ENCODE measurements at regions not wholly inside any gene's neighbourhood (a gene's known extent, or its start where the extent isn't known, plus 50 kb on each side); places are given as distances from the start of the nearest gene placed in this dataset.
"Not testable (repeated sequence)": the region's sequence is repeated elsewhere in the genome, so short reads cannot be mapped to it uniquely, and the experiment has no call there.

DNA sequence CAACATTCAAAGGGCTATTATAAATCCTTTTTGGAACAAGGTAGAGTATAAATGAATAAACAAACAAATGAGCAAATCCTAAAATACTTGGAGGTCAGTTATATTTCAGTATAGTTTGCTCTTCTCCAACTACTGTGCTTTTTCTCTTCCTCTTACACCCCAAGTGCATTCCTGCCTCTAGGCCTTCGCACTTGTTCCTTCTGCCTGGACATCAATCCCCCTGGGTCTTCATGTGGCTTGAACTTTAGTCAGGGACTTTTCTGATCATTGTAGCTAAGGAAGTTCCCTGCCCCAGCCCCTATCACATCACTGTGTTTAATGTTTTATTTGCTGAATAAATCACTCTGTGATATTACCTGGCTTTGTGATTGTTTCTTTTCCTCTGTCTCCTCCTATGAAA is 418.2 kb upstream of the HNRNPA3 start:
- Mint-ChIP-seq H3K9me3 (no peaks in the 10 kb centered on the region), H3K36me3 (no peaks in the 10 kb centered on the region), H3K4me3 (no peak overlapping the region), H3K4me1 (no peaks in the 10 kb centered on the region), H3K27ac (no peak overlapping the region)
- no peak for DNase-seq (ENCODE audit: low spot score in 2 of 2)
- ATAC-seq, result no peak

- Mint-ChIP-seq H3K27ac (no peak overlapping the region), H3K9me3 (no peaks in the 10 kb centered on the region), H3K4me1 (no peaks in the 10 kb centered on the region), H3K4me3 (no peak overlapping the region), H3K36me3 (no peaks in the 10 kb centered on the region)
- DNase-seq (ENCODE audit: low spot score in 2 of 2) (no peak), ATAC-seq (no peak)
Observed at GRCh38 chr2:176795823-176796222, 416.8 kb upstream of the HNRNPA3 start.

DNA sequence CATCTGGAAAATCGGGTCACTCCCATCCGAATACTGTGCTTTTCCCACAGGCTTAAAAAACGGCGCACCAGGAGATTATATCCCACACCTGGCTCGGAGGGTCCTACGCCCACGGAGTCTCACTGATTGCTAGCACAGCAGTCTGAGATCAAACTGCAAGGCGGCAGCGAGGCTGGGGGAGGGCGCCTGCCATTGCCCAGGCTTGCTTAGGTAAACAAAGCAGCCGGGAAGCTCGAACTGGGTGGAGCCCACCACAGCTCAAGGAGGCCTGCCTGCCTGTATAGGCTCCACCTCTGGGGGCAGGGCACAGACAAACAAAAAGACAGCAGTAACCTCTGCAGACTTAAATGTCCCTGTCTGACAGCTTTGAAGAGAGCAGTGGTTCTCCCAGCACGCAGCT is 415.9 kb upstream of the HNRNPA3 start:
- not testable (repeated sequence) for DNase-seq (ENCODE audit: low spot score in 2 of 2)

GRCh38 chr2:176804392-176804791 is 408.2 kb upstream of the HNRNPA3 start:
- no peaks in the 10 kb centered on the region for H3K9me3 Mint-ChIP-seq
- no peak for ATAC-seq
- DNase-seq (ENCODE audit: low spot score in 2 of 2), result no peak
- H3K27ac Mint-ChIP-seq, result no peak overlapping the region
- no peaks in the 10 kb centered on the region for H3K36me3 Mint-ChIP-seq
- H3K4me1 Mint-ChIP-seq, result no peaks in the 10 kb centered on the region
- H3K4me3 Mint-ChIP-seq, result no peak overlapping the region

More for the DNA sequence above, 415.9 kb upstream of the HNRNPA3 start:
- H3K9me3 Mint-ChIP-seq, ATAC-seq, H3K27ac Mint-ChIP-seq, H3K4me3 Mint-ChIP-seq, H3K4me1 Mint-ChIP-seq, H3K36me3 Mint-ChIP-seq: not testable (repeated sequence)

DNA sequence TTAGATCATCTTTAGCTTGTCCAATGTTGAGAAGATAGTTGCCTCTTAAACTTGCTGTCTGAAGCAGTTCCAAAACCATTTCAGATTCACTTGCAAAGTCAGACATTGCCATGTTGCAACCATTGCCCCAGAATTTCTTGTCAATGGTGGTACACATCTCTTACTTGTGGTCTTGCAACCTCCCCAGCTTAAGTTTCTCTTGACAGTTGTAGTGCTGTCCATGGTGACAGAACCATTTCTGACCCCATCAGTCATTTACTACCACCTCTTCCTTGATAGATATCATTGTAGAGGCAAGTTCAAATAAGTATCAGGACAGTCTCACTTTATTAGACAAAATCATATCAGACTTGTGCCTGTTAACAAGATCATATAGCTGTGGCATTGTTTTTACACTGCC is 407.2 kb upstream of the HNRNPA3 start:
- DNase-seq (ENCODE audit: low spot score in 2 of 2), result no peak
- no peak for ATAC-seq
- H3K27ac Mint-ChIP-seq, result no peak overlapping the region
- no peaks in the 10 kb centered on the region for H3K9me3 Mint-ChIP-seq
- H3K4me3 Mint-ChIP-seq, result no peak overlapping the region
- H3K4me1 Mint-ChIP-seq, result no peaks in the 10 kb centered on the region
- no peaks in the 10 kb centered on the region for H3K36me3 Mint-ChIP-seq

DNA sequence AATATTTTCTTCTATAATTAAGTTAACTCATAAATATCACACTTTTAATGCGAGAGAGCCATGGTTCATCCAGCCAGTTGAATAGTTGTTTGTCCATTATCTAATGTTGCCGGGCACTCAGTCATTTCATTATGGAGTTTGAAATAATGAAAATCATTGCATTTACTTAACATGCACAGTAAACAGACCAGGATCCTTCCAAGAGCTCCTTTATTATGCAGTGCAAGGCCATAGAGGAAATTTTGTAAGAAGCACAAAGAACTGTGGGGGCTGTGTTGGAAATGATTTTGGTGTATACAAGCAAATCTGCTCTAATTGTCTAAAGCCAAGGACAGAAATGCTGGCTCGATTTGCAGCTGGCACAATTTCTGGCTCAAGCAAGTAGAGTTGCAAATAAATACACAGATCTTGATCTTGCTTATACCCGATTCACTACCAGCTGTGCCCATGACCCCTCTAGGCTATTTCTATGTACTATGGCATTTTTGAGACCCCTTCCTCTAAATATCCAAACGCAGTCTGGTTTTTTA is 400.3 kb upstream of the HNRNPA3 start:
- Mint-ChIP-seq H3K4me3 (no peak overlapping the region), H3K36me3 (no peaks in the 10 kb centered on the region), H3K4me1 (peaks cover 7% of the 10 kb centered on the region), H3K27ac (no peak overlapping the region), H3K9me3 (no peaks in the 10 kb centered on the region)
- ATAC-seq, result no peak
- no peak for DNase-seq (ENCODE audit: low spot score in 2 of 2)

DNA sequence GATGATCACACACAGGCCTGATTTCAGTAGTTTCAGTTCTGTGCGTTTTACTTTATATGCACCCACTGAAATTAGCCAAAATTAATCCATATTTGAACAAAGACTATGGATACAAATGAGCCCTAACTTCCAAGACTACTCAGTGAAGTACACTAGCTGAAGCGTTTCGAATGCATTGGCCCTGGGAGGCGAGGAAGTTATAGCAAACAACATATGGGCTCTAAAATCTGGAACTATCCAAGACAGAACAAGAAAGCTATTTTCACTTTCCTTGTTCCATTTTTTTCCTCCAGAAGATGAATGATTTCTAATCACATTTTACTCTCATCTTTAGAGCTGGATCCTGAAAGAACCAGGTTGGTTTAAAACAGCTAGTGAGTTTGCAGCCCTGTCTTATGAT is 399.4 kb upstream of the HNRNPA3 start:
- H3K9me3 Mint-ChIP-seq, result no peaks in the 10 kb centered on the region
- peaks cover 7% of the 10 kb centered on the region for H3K4me1 Mint-ChIP-seq
- no peak overlapping the region for H3K27ac Mint-ChIP-seq
- ATAC-seq (no peak), DNase-seq (ENCODE audit: low spot score in 2 of 2) (no peak)
- H3K4me3 Mint-ChIP-seq, result no peak overlapping the region
- no peaks in the 10 kb centered on the region for H3K36me3 Mint-ChIP-seq

DNA sequence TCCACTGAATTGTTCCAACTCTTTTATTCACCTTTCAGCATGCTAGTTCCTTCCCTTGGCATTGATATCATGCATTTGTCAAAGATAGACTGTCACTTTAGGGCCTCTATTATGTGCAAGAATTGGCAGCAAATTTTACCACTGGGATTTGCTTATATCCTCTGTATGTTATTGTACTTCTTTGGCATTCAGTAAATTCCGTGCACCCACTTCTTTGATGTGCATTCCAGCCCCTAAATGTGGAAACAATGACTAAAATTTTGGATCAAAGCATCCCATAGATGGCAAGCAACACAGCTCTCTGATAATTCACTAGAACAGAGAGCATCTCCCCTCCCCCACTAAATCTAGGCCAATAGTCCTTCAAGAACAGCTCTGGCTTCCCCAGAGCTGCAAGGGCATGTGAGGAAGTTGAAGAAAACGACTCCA is 399.0 kb upstream of the HNRNPA3 start:
- no peaks in the 10 kb centered on the region for H3K9me3 Mint-ChIP-seq
- ATAC-seq, result no peak
- peaks cover 7% of the 10 kb centered on the region for H3K4me1 Mint-ChIP-seq
- H3K4me3 Mint-ChIP-seq, result no peak overlapping the region
- no peaks in the 10 kb centered on the region for H3K36me3 Mint-ChIP-seq
- DNase-seq (ENCODE audit: low spot score in 2 of 2), result no peak
- no peak overlapping the region for H3K27ac Mint-ChIP-seq

DNA sequence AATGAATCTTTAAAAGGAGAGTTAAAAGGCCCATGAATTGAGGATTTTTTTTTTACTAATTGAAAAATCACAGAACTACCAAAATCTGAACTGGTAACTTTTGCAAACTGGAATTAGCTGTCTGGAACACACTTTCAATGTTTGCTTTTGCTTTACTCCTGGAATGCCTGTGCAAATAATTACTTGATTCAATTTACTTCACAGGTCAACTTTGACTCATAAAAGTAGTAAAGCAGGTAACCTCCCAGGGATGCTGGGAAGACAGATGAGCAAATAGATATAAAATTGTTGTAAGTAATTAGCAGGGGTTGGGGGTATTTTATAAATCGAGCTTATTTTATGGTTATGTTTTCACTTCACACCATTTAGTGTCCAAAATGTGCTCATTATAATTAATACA is 398.3 kb upstream of the HNRNPA3 start:
- Mint-ChIP-seq H3K27ac (no peak overlapping the region), H3K4me3 (no peak overlapping the region), H3K9me3 (no peaks in the 10 kb centered on the region), H3K4me1 (peaks cover 7% of the 10 kb centered on the region), H3K36me3 (no peaks in the 10 kb centered on the region)
- no peak for ATAC-seq
- DNase-seq (ENCODE audit: low spot score in 2 of 2), result no peak

- Mint-ChIP-seq H3K27ac (no peak overlapping the region), H3K36me3 (no peaks in the 10 kb centered on the region), H3K9me3 (no peaks in the 10 kb centered on the region), H3K4me3 (no peak overlapping the region), H3K4me1 (peaks cover 7% of the 10 kb centered on the region)
- no peak for ATAC-seq
- DNase-seq (ENCODE audit: low spot score in 2 of 2), result no peak
Observed at GRCh38 chr2:176814740-176815367, 397.7 kb upstream of the HNRNPA3 start.

- no peak for DNase-seq (ENCODE audit: low spot score in 2 of 2)
- no peak overlapping the region for H3K27ac Mint-ChIP-seq
- no peaks in the 10 kb centered on the region for H3K9me3 Mint-ChIP-seq
- peaks cover 10% of the 10 kb centered on the region for H3K4me1 Mint-ChIP-seq
- H3K4me3 Mint-ChIP-seq, result no peak overlapping the region
- peak; percentile 24 for ATAC-seq
- no peaks in the 10 kb centered on the region for H3K36me3 Mint-ChIP-seq
Observed at GRCh38 chr2:176817061-176817565, 395.5 kb upstream of the HNRNPA3 start.

GRCh38 chr2:176818076-176818475 is 394.5 kb upstream of the HNRNPA3 start:
- Mint-ChIP-seq H3K27ac (no peak overlapping the region), H3K9me3 (no peaks in the 10 kb centered on the region), H3K4me3 (no peak overlapping the region), H3K36me3 (no peaks in the 10 kb centered on the region), H3K4me1 (peaks cover 13% of the 10 kb centered on the region)
- DNase-seq (ENCODE audit: low spot score in 2 of 2), result no peak
- no peak for ATAC-seq

DNA sequence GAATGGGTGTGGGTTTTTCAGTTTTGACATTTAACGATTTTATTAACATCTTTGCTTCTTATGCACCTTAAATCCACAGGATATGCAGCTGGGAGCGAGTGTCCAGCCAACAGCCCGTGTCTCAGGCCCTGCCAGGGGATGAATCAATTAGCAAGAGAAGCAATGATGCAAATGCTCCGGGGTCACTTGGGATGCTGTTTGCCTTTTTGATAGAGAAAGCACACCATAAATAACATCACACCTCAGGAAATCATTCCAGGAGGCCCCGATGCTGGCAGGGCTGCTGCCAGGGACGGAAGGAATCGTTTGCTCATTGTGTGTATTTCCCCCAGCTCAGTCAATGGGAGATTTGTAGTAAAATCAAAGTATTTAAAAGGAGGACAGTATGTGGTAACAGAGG is 394.0 kb upstream of the HNRNPA3 start:
- Mint-ChIP-seq H3K4me1 (peaks cover 13% of the 10 kb centered on the region), H3K4me3 (no peak overlapping the region), H3K36me3 (no peaks in the 10 kb centered on the region), H3K9me3 (no peaks in the 10 kb centered on the region), H3K27ac (no peak overlapping the region)
- ATAC-seq (no peak), DNase-seq (ENCODE audit: low spot score in 2 of 2) (no peak)

DNA sequence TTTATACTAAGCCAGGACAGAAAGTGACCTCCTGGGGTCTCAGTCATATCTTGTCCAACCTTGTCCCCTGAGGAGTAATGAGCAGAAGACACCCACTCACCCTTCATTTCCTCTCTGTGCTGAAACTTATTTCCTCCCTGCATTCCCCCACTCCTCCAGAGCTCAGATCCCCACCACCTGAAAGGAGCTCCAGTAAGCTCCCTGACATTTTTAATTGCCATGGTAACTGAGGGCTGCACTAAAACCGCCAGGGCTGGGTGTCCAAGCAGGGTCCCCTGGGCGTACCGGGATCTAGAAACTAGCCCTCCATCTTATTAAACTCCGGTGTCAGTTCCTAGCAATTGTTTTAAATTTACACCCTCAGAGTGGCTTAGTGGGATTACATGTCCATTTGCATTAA is 393.3 kb upstream of the HNRNPA3 start:
- DNase-seq (ENCODE audit: low spot score in 2 of 2) (no peak), ATAC-seq (no peak)
- Mint-ChIP-seq H3K4me3 (no peak overlapping the region), H3K27ac (no peak overlapping the region), H3K4me1 (peaks cover 12% of the 10 kb centered on the region), H3K9me3 (no peaks in the 10 kb centered on the region), H3K36me3 (no peaks in the 10 kb centered on the region)

GRCh38 chr2:176820371-176820932 is 392.1 kb upstream of the HNRNPA3 start:
- H3K36me3 Mint-ChIP-seq, result no peaks in the 10 kb centered on the region
- DNase-seq (ENCODE audit: low spot score in 2 of 2), result no peak
- H3K9me3 Mint-ChIP-seq, result no peaks in the 10 kb centered on the region
- no peak overlapping the region for H3K4me3 Mint-ChIP-seq
- no peak overlapping the region for H3K27ac Mint-ChIP-seq
- peaks cover 6% of the 10 kb centered on the region for H3K4me1 Mint-ChIP-seq
- ATAC-seq, result no peak

DNA sequence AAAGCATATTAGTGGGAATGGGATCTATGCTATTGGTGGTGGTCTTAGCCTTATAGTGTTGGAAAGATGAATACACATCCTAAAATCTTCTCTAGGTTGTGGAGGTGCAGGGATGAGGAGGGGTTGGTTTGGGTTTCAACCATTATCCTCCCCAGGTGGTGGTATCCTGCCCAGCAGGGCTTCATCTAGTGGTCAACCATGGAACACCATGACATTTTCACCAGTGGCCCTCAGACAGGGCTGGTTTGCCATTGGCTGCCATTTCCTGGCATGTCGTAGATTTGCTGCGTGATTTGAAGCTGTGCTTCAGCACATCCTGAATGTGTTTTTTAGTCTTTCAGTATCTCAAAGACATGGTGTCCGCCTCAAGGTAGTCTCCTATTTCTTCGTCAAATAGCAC is 391.2 kb upstream of the HNRNPA3 start:
- H3K9me3 Mint-ChIP-seq, result no peaks in the 10 kb centered on the region
- H3K27ac Mint-ChIP-seq, result no peak overlapping the region
- H3K4me1 Mint-ChIP-seq, result peaks cover 14% of the 10 kb centered on the region
- H3K4me3 Mint-ChIP-seq, result no peak overlapping the region
- no peak for DNase-seq (ENCODE audit: low spot score in 2 of 2)
- no peaks in the 10 kb centered on the region for H3K36me3 Mint-ChIP-seq
- no peak for ATAC-seq

Measured in stimulated activated effector memory CD8-positive, alpha-beta T cell treated with anti-CD3 and anti-CD28 coated beads, Interleukin-12 subunit alpha, Interleukin-12 subunit beta, amount 100 ng/mL, for 72 hours (primary cell).